Ovary (tissue), 7 donors: ENCODE measurements at regions not wholly inside any gene's neighbourhood (a gene's known extent, or its start where the extent isn't known, plus 50 kb on each side); places are given as distances from the start of the nearest gene placed in this dataset.

Experiments used
- DNase-seq, 5 donors: peaks; one replicate each; pipeline ENCODE4 v3.0.0-alpha.2; 2019 to 2020
- H3K27ac ChIP-seq, 2 donors: fragments of 200-600 bp; one replicate each; pipeline versions ENCODE4 v1.5.1 to v1.8.0; 2019 to 2022
- H3K27me3 ChIP-seq: fragments of 200-600 bp; one replicate; pipeline ENCODE4 v1.8.0; 2022
- H3K36me3 ChIP-seq: fragments of 200-600 bp; sonication (generic); one replicate; pipeline ENCODE4 v1.5.1; 2019
- H3K4me1 ChIP-seq: one replicate; pipeline ENCODE4 v1.8.1; 2013; ENCODE audit warnings: mild to moderate bottlenecking, moderate library complexity; ENCODE audit not compliant: insufficient read depth
- H3K4me3 ChIP-seq: fragments of 200-600 bp; sonication (generic); one replicate; pipeline ENCODE4 v1.5.1; 2017
- H3K9me3 ChIP-seq, 2 donors: fragments of 200-600 bp in 1 of 2; sonication (generic) in 1 of 2; one replicate each; pipeline versions ENCODE4 v1.5.1 to v1.8.1; 2013 to 2019; ENCODE audit warnings: mild to moderate bottlenecking in 1 of 2, moderate library complexity in 1 of 2
- CTCF ChIP-seq, 3 donors: fragments of 450-650 bp in 2 of 3; fragments of 200-600 bp in 1 of 3; IDR thresholded peaks; one replicate each; pipeline versions ENCODE4 v1.5.1 to v1.8.0; 2016 to 2022; ENCODE audit warnings: antibody characterized with exemption in 3 of 3, mild to moderate bottlenecking in 1 of 3
- EP300 ChIP-seq: sonication (generic); formaldehyde crosslinking; IDR thresholded peaks from one replicate; pipeline ENCODE4 v1.6.1; 2017; ENCODE audit warnings: antibody characterized with exemption
- POLR2A ChIP-seq: fragments of 450-650 bp; IDR thresholded peaks from one replicate; pipeline ENCODE4 v1.6.1; 2017; ENCODE audit warnings: antibody characterized with exemption, mild to moderate bottlenecking, moderate library complexity
- WGBS, 3 donors: extraction: QIAGEN DNeasy Blood & Tissue Kit in 1 of 3; methylation state at CpG; one replicate each; pipeline versions ENCODE4 v1.1.5 to v1.1.7; 2013 to 2017; 5-methylcytosine and 5-hydroxymethylcytosine counted together
- intact Hi-C, 4 donors: fragments of 100-400 bp; cut with DNase I; formaldehyde crosslinking; loops; one replicate each; pipeline versions ENCODE4 v1.11.0 to v1.15.1; 2022 to 2023
- donor health status: DM: no; HTN: no; CAD: no; lungs with moderate emphysema.
- donor health status: DM: no; HTN: no; CAD: no.
- donor health status: Bipolar disorder and iron deficiency.
- donor health status: DM: no; HTN: no; CAD: no.
- donor health status: DM: yes; HTN: yes; CAD: no.

- H3K9me3 ChIP-seq = no peaks in the 10 kb centered on the region
- H3K36me3 ChIP-seq = no peaks in the 10 kb centered on the region
- WGBS, 3 donors = 78 to 80% (median 79%) methylated on average over 7 of the region's 7 CpGs
- no peak for DNase-seq
- H3K27ac ChIP-seq = no peak overlapping the region
- intact Hi-C loops = no loop called here
- TF ChIP-seq POLR2A (no peak), CTCF (IDR thresholded peaks at IDR 0.05) (no peak), EP300 (no peak)
- H3K27me3 ChIP-seq = no peaks in the 10 kb centered on the region
- no peaks in the 10 kb centered on the region for H3K4me1 ChIP-seq
- no peak overlapping the region for H3K4me3 ChIP-seq
These were observed 183.7 kb upstream of the TMEM132C start for GRCh38 chr12:128083132-128083729.

DNA sequence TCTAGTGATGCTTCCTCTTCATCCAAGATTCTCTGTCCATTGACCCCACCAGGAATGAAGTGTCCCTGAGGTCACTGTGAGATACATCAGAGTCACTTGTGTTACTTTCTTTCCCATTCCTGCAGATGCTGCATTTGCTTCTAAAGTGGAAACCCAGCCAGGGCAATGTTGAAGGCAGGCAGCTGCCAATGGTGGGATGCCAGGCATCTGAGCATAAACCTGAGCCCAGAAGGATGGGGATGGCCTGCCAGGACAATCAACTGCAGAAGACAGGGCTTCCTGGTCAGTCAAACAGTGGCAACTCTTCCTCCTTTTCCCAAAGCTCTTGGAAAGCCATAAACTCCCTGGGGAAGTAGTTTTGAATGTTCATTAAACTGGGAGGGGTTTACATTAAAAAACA lies 178.0 kb upstream of the TMEM132C start:
- Histone ChIP-seq H3K4me1 (no peaks in the 10 kb centered on the region), H3K27me3 (no peaks in the 10 kb centered on the region), H3K4me3 (no peak overlapping the region), H3K27ac (no peak overlapping the region), H3K9me3 (no peaks in the 10 kb centered on the region), H3K36me3 (no peaks in the 10 kb centered on the region)
- intact Hi-C loops = no loop called here
- no peak for DNase-seq
- TF ChIP-seq POLR2A (no peak), CTCF (IDR thresholded peaks at IDR 0.05) (no peak), EP300 (no peak)

GRCh38 chr12:128089961-128090360 lies 177.0 kb upstream of the TMEM132C start:
- TF ChIP-seq POLR2A (no peak), CTCF (IDR thresholded peaks at IDR 0.05) (no peak), EP300 (no peak)
- no peaks in the 10 kb centered on the region for H3K36me3 ChIP-seq
- no peak for DNase-seq

GRCh38 chr12:128091101-128091720 lies 175.8 kb upstream of the TMEM132C start:
- no peaks in the 10 kb centered on the region for H3K27me3 ChIP-seq
- H3K4me1 ChIP-seq = no peaks in the 10 kb centered on the region
- intact Hi-C loops = no loop called here
- 18 to 32% (median 22%) methylated on average over 13 of the region's 13 CpGs for WGBS, 3 donors
- no peaks in the 10 kb centered on the region for H3K9me3 ChIP-seq
- H3K4me3 ChIP-seq = no peak overlapping the region
- no peak for DNase-seq
- no peaks in the 10 kb centered on the region for H3K36me3 ChIP-seq
- TF ChIP-seq CTCF (IDR thresholded peaks at IDR 0.05) = no peak
- TF ChIP-seq POLR2A = no peak
- TF ChIP-seq EP300 = no peak
- no peak overlapping the region for H3K27ac ChIP-seq

More at GRCh38 chr12:128089961-128090360, 177.0 kb upstream of the TMEM132C start:
- no peaks in the 10 kb centered on the region for H3K27me3 ChIP-seq
- no peaks in the 10 kb centered on the region for H3K9me3 ChIP-seq
- 86 to 91% (median 90%) methylated on average over 6 of the region's 6 CpGs for WGBS, 3 donors
- no peak overlapping the region for H3K27ac ChIP-seq
- H3K4me1 ChIP-seq = no peaks in the 10 kb centered on the region
- intact Hi-C loops = no loop called here
- H3K4me3 ChIP-seq = no peak overlapping the region
